Stimulated activated CD8-positive, alpha-beta memory T cell treated with anti-CD3 and anti-CD28 coated beads, Interleukin-4, amount 100 ng/mL, for 48 hours (primary cell): ENCODE measurements at regions not wholly inside any gene's neighbourhood (a gene's known extent, or its start where the extent isn't known, plus 50 kb on each side); places are given as distances from the start of the nearest gene placed in this dataset.
"Not testable (repeated sequence)": the region's sequence is repeated elsewhere in the genome, so short reads cannot be mapped to it uniquely, and the experiment has no call there.

Experiments
- DNase-seq: peaks from one replicate; pipeline ENCODE4 v3.0.0-alpha.2; 2020

GRCh38 chr9:72471096-72471495 lies 50.3 kb upstream of the TMC1 start:
- DNase-seq, result no peak

- DNase-seq, result no peak
Measured at GRCh38 chr9:72467766-72468738, 53.4 kb upstream of the TMC1 start.

DNA sequence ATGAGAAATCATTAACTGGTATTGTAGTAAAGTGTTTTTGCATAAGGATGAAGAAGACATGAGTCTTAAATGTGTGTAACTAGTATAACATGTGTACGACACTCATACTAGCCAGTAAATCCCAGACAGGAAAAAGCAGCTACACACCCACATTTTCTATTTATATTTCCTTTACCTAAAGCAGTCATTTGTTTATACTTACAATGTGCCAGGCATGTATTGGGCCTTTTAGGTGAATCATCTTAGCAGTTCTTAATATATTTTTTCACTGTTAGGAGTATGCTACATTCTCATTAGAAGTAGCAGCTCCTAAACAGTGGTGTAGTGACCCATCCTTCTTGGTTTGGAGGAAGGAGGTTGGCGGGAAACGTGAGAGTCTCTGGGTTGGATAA lies 55.8 kb upstream of the TMC1 start:
- DNase-seq, result no peak

DNA sequence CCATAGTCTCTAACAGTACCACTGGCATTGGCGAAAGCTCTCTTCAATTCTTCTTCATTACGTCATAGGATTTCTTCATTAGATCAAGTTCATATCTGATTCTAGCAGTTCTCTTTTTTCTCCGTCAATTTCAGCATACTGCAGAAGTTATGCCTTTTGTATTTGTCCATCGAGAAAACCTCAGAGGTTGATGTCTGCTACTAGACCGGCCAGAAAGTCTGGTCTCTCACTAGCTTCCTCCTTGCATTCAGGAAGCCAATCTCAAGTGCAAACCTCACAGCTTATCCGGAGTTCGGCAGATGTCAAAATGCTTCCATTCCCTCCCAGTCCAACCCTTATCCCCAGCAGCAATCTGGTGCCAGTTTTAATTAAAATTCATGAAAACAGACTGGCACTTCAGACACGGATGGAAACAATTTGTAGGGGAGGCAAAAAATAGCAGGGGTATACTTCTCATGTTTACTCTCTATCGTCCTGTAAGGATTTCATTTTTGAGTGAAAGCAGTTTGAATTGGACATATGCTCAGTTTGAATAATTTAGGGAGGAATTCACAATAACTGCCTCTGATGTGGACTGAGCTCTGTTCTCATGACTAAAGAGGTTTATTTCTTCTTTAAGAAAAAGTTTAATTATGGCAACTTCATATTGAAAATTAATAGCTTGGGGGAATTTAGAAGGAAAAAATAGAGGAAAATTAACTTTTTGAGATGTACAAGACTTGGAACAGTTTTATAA lies 56.4 kb upstream of the TMC1 start:
- DNase-seq, result no peak

GRCh38 chr9:72462340-72462739 lies 59.1 kb upstream of the TMC1 start:
- no peak for DNase-seq

GRCh38 chr9:72460342-72461312 lies 60.8 kb upstream of the TMC1 start:
- no peak for DNase-seq

- no peak for DNase-seq
Measured at GRCh38 chr9:72459308-72459707, 62.1 kb upstream of the TMC1 start.

GRCh38 chr9:72458153-72458552 lies 63.3 kb upstream of the TMC1 start:
- DNase-seq, result no peak

DNA sequence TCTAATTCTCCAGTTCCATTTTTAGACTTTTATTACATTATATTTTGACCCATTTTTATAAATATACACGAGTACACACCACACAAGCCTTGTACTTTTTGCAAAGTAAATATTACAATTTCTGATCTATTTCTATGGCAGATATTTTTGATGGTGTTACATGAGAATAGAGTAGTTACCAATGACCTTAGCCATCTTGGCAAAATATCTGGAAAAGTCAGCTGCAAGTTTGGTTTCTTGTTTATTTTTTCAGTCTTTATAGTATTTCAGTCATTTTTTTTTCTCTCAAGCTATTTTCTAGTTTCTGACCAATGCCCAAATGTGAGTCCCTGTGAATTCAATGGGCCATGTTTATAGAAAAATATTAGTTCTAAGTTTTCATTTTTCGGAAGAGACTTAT lies 64.0 kb upstream of the TMC1 start:
- no peak for DNase-seq

DNA sequence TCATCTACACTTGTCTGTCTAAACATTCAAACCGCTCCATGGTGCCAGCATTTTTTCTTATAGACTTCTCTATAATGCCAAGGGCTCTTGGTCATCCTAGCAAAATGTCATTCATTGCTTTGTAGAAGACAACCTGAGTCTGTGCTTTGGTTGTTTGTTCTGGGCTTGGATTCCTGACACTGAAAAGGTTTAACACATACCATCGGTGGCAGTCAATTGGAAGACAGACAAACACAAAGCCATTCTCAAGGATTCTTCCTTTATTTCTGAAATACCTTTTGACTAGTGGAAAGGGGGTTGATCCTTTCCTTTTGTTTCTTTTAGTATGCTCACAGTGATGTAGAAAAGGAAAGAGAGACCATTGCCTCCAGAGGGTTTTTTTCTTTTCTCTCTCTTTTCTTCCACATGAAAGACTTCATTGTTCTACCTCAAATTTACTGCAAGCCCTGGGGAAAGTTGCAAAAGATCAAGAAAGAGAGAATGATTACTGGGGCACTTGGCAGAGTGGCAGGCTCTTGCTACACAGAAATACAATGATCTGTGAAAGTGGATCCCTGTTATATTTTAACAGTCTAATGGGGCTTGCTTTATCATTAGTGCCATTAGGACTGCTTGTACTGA lies 66.4 kb upstream of the TMC1 start:
- DNase-seq, result no peak

DNA sequence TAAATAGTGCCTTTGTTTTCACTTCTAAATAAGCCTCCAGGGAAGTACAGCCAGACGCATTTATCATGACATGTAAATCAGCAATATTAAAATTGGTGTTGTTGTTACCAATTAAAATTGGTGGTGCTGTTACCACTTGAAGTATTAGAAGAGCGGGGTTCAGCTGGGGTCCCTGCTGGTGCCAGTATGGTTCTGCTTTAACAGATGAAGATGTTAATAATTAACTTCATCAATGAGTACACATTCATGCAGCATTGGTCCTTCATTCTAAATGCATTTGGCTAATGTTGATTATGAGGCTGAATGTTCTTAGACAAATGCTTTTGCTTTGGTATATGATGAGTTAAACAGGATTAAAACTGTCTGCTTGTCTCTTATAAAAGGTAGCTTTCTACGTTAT lies 67.6 kb upstream of the TMC1 start:
- no peak for DNase-seq

DNA sequence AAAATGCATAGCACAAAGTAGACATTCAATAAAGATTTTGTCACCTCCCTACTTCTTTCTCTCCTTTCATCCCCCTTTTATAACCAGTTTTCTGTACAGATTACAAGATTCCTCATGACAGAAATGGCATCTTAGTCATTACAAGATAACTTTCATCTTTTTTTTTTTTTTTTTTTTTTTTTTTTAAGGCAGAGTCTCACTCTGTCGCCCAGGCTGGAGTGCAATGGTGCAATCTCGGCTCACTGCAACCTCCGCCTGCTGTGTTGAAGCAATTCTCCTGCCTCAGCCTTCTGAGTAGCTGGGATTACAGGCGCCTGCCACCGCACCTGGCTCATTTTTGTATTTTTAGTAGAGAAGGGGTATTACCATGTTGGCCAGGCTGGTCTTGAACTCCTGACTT lies 75.2 kb upstream of the TMC1 start:
- DNase-seq, result not testable (repeated sequence)

DNA sequence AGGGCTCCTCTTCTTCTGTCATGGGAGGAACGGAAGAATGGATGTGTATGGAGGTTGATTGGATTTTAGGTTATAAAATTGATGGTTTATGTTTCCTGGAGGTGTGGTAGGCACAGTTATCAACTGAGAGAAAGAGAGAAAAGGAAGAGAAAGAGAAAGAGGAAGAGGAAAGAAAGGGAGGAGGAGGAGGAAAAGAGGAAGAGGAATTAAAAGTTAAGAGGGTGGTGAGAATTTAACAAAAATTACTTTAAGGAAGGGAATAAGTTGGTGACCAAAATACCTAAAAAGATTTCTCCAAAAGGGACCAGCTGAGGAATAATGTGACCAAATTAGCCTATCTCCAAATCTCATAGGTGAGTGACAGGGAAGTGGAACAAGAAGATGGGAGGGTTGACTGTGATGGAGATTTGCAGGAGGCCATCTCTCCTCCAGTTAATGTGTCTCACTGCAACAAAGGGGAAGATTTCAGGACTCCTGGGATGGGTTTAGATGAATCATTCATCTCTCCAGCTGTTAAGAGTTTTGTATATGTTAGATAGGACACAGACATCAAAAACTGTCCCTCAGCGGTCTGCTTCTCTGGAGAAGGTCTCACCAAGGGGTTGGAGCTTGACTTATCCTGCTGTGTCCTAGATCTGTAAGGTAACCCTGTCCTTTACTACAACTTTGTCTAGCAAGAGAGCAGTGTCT lies 76.0 kb upstream of the TMC1 start:
- no peak for DNase-seq

DNA sequence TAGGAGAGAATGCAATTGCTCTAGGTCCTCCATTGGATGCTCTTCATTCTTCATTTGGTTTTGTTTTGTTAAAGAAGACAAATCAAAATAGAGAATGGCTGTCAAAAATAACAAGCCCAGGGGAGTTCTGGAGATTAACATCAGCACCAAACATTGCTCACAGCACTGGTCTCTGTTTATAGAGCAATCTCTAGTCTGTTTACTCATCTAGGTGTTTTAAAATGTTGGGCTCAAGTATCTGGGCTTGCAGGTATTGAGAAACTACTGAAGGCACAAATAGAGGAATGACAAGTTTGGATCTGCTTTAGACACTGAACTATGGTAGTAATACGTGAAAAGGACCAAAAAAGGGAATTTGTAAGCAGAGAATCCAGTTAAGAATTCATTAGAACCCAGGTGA lies 77.0 kb upstream of the TMC1 start:
- no peak for DNase-seq

GRCh38 chr9:72443855-72444254 lies 77.6 kb upstream of the TMC1 start:
- DNase-seq, result peak; percentile 31

DNA sequence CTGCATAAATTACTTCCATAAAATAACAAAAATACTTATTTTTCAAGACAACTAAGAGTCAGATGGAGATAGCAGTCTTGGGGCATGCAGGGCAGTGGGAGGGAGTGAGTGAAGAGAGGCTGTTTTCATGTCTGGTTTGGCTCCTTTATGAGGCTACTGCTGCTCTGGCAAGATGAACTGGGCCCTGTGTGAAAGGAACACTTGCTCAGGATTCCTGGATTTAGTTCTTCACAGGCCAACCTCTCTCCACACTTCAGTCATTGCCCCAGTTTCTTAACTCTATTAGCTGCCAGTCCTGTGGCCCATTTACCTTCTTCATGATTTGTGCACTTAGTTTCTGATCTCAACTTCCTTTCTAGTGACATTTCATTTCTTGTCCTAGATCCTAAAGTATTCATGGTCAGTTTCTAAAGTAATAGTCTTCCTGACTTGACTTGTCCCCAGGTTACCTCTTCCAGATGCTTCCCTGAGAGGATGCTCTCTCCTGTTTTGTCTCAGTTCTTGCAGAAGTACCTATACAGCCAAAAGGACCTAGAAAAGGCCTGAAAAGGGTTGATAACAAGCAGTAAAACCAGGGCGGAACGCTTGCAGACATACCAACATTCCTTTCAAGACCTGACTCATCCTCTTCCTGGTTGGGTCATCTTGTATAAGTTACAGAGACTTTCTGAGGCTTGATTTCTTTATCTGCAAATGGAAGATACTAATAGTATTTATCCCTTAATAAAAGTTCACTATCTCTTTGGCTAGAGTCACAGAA lies 77.0 kb upstream of the ZFAND5 start:
- no peak for DNase-seq

DNA sequence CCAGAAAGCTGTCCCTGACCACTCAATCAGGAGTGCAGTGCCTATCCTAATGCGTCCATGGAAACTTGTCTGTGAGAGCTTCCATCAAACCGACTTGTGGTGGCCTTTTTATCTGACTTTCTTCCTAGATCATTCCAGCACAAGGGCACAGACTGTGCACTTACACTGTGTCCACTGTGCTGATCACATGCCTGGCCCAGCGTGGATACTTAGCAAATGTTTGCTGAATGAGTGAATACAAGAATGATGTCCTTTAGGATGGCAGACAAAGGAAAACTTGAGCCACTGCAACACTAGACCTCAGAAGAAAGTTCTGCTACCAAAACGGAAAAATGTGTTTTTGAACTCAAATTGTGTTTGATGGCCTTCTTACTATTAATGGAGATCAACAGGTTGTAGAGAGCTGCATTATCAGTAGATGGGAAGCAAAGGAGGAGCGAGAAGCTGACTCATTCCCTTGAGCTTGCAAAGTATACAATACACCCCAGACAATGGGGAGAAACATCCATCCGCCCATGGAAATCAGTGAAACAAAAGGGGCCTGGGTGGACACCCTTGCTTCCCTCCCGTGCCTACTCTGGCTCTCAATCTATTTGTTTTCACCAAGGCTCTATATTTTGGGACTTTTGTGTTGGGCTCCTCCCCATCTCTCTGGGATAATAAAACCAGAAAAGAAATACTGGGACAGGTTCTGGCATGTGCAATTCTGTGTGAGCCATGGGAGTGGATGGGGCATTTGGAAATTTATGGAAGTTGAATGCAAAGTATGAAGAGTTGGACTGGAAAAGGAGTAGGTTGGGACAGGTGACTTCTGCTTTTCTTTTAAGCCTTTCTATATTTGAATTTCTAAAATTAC lies 76.2 kb upstream of the ZFAND5 start:
- no peak for DNase-seq

GRCh38 chr9:72440378-72440777 lies 75.4 kb upstream of the ZFAND5 start:
- no peak for DNase-seq

- not testable (repeated sequence) for DNase-seq
Measured at GRCh38 chr9:72433616-72434267, 68.7 kb upstream of the ZFAND5 start.

GRCh38 chr9:72431036-72431435 lies 66.0 kb upstream of the ZFAND5 start:
- no peak for DNase-seq
